ENCODE measurements at regions not wholly inside any gene's neighbourhood (a gene's known extent, or its start where the extent isn't known, plus 50 kb on each side); places are given as distances from the start of the nearest gene placed in this dataset.

GRCh38 chr16:82522026-82522425, 104.7 kb upstream of the CDH13 start:
- no peak overlapping the region for H3K4me2 ChIP-seq (ENCODE audit: insufficient read depth, low read length)
- CTCF ChIA-PET: no interaction called here
- BruUV-seq (replicated peaks): no TSS peak
- H3K9me3 ChIP-seq (replicated peaks; ENCODE audit: control insufficient read depth, insufficient read depth, low read length): no peaks in the 10 kb centered on the region
- H3K36me3 ChIP-seq (ENCODE audit: control insufficient read depth in 2 of 2, extremely low read depth in 1 of 2, insufficient read depth in 2 of 2, low read length in 2 of 2): no peaks in the 10 kb centered on the region
- no peak overlapping the region for H3K27ac ChIP-seq (ENCODE audit: insufficient read depth, low read depth, low read length)
- H3K79me2 ChIP-seq (ENCODE audit: control insufficient read depth, insufficient read depth, low read length): no peaks in the 10 kb centered on the region
- intact Hi-C loops (cut with micrococcal nuclease): no loop called here
- H2AFZ ChIP-seq (ENCODE audit: low read depth, low read length): no peak overlapping the region
- no peak for TF ChIP-seq POLR2AphosphoS5 (IDR thresholded peaks at IDR 0.05; ENCODE audit: insufficient read depth, low read depth, low read length)
- TF ChIP-seq MAX (IDR thresholded peaks at IDR 0.05; ENCODE audit: insufficient read depth, insufficient read length): no peak
- TF ChIP-seq FOS (IDR thresholded peaks at IDR 0.05; ENCODE audit: borderline replicate concordance, insufficient read depth, low read length): no peak
- TF ChIP-seq EZH2 (IDR thresholded peaks at IDR 0.05; ENCODE audit: borderline replicate concordance, low read depth, low read length, severe bottlenecking): no peak
- no peak for TF ChIP-seq JUN (IDR thresholded peaks at IDR 0.05; ENCODE audit: borderline replicate concordance, insufficient read depth, insufficient read length, low read depth)
- TF ChIP-seq MYC (IDR thresholded peaks at IDR 0.05; ENCODE audit: low read depth, low read length): no peak
- TF ChIP-seq GATA2 (IDR thresholded peaks at IDR 0.05; ENCODE audit: insufficient read depth, insufficient read length, low read depth, low read length): no peak
- TF ChIP-seq POLR2A (IDR thresholded peaks at IDR 0.05; ENCODE audit: low read depth, low read length): no peak
- TF ChIP-seq CTCF (IDR thresholded peaks at IDR 0.05; ENCODE audit: extremely low read depth in 1 of 2, insufficient read depth in 1 of 2, low read depth in 1 of 2, low read length in 2 of 2): no peak
- POLR2A ChIA-PET: no interaction called here
- no peaks in the 10 kb centered on the region for H4K20me1 ChIP-seq (replicated peaks; ENCODE audit: control insufficient read depth, extremely low read depth, insufficient read depth, low read length)
- no peaks in the 10 kb centered on the region for H3K4me1 ChIP-seq (ENCODE audit: control insufficient read depth, extremely low read depth, insufficient read depth, low read length)
- dilution Hi-C loops (cut with MboI; ENCODE audit: extremely low pct_ligation_motif_present, low sequenced_read_pairs): no loop called here
- no peak for FAIRE-seq
- DNase-seq (ENCODE audit: low read depth, low spot score): no peak
- no peak overlapping the region for H3K9ac ChIP-seq (replicated peaks; ENCODE audit: extremely low read depth, insufficient read depth, low read length)
- peaks cover 8 to 17% of the 10 kb centered on the region in 2 experiments for H3K27me3 ChIP-seq (ENCODE audit: control insufficient read depth in 2 of 2, insufficient read depth in 2 of 2, low read length in 2 of 2)
- H3K4me3 ChIP-seq (replicated peaks in 1 of 3; ENCODE audit: insufficient read depth in 1 of 3, low read depth in 1 of 3, low read length in 3 of 3): no peak overlapping the region
- H3K9me1 ChIP-seq (replicated peaks; ENCODE audit: control insufficient read depth, extremely low read depth, insufficient read depth, low read length): no peaks in the 10 kb centered on the region

Data from endothelial cell of umbilical vein (primary cell).